ENCODE measurements at regions not wholly inside any gene's neighbourhood (a gene's known extent, or its start where the extent isn't known, plus 50 kb on each side); places are given as distances from the start of the nearest gene placed in this dataset.
A peak's percentile ranks its signal among the peaks of the same experiment; 100 is the strongest.

GRCh38 chr2:182616471-182617393 lies 99.3 kb upstream of the DNAJC10 start:
- TF ChIP-seq FOXM1 (IDR thresholded peaks at IDR 0.05; ENCODE audit: borderline replicate concordance, low read depth): no peak
- no peak for TF ChIP-seq EGR1 (IDR thresholded peaks at IDR 0.05)
- no peak for TF ChIP-seq CREB1 (IDR thresholded peaks at IDR 0.05; ENCODE audit: low read depth)
- no peak for TF ChIP-seq RAD21 (IDR thresholded peaks at IDR 0.05; ENCODE audit: low read depth)
- TF ChIP-seq NFIC (IDR thresholded peaks at IDR 0.05): no peak

- TF ChIP-seq FOXM1 (IDR thresholded peaks at IDR 0.05; ENCODE audit: borderline replicate concordance, low read depth) (no peak), TAF1 (IDR thresholded peaks at IDR 0.05; ENCODE audit: low read depth) (no peak), ZBTB7A (IDR thresholded peaks at IDR 0.05; ENCODE audit: low read depth) (no peak), CREB1 (IDR thresholded peaks at IDR 0.05; ENCODE audit: low read depth) (no peak), EGR1 (IDR thresholded peaks at IDR 0.05) (no peak), CEBPB (IDR thresholded peaks at IDR 0.05) (no peak), TCF12 (IDR thresholded peaks at IDR 0.05; ENCODE audit: low read depth) (no peak), EP300 (IDR thresholded peaks at IDR 0.05; ENCODE audit: borderline replicate concordance) (no peak)
- TF ChIP-seq, protein P1, sequence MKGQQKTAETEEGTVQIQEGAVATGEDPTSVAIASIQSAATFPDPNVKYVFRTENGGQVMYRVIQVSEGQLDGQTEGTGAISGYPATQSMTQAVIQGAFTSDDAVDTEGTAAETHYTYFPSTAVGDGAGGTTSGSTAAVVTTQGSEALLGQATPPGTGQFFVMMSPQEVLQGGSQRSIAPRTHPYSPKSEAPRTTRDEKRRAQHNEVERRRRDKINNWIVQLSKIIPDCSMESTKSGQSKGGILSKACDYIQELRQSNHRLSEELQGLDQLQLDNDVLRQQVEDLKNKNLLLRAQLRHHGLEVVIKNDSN (IDR thresholded peaks at IDR 0.05): no peak
- TF ChIP-seq, protein P2, sequence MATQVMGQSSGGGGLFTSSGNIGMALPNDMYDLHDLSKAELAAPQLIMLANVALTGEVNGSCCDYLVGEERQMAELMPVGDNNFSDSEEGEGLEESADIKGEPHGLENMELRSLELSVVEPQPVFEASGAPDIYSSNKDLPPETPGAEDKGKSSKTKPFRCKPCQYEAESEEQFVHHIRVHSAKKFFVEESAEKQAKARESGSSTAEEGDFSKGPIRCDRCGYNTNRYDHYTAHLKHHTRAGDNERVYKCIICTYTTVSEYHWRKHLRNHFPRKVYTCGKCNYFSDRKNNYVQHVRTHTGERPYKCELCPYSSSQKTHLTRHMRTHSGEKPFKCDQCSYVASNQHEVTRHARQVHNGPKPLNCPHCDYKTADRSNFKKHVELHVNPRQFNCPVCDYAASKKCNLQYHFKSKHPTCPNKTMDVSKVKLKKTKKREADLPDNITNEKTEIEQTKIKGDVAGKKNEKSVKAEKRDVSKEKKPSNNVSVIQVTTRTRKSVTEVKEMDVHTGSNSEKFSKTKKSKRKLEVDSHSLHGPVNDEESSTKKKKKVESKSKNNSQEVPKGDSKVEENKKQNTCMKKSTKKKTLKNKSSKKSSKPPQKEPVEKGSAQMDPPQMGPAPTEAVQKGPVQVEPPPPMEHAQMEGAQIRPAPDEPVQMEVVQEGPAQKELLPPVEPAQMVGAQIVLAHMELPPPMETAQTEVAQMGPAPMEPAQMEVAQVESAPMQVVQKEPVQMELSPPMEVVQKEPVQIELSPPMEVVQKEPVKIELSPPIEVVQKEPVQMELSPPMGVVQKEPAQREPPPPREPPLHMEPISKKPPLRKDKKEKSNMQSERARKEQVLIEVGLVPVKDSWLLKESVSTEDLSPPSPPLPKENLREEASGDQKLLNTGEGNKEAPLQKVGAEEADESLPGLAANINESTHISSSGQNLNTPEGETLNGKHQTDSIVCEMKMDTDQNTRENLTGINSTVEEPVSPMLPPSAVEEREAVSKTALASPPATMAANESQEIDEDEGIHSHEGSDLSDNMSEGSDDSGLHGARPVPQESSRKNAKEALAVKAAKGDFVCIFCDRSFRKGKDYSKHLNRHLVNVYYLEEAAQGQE (IDR thresholded peaks at IDR 0.05; ENCODE audit: low read depth): no peak
These were observed 97.4 kb upstream of the DNAJC10 start for GRCh38 chr2:182618672-182619079.

GRCh38 chr2:182619276-182619675 lies 96.8 kb upstream of the DNAJC10 start:
- no peak for TF ChIP-seq TEAD4 (IDR thresholded peaks at IDR 0.05)

DNA sequence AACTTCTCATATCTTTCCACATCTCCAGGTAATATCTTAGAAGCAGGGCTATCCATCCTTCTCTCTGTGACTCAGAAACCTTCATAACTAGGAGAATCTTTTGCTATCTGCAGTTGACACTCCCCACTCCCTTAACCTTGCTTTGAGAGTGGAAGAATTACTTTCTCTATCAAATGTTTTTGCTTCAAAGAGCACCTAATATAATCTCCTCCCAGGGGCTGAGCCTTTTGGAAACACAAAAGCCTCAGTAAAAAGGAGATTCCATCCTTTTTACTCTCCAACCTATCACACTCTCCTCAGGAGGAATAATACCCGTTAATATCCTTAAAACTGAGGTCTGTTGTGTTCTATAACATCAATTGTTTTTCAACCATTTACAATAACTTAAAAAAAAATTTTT lies 94.9 kb upstream of the DNAJC10 start:
- no peak for TF ChIP-seq YY1 (IDR thresholded peaks at IDR 0.05; ENCODE audit: low read depth)
- no peak for TF ChIP-seq FOXM1 (IDR thresholded peaks at IDR 0.05; ENCODE audit: borderline replicate concordance, low read depth)
- TF ChIP-seq ZBTB7A (IDR thresholded peaks at IDR 0.05; ENCODE audit: low read depth): no peak
- TF ChIP-seq, protein P3, sequence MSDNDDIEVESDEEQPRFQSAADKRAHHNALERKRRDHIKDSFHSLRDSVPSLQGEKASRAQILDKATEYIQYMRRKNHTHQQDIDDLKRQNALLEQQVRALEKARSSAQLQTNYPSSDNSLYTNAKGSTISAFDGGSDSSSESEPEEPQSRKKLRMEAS (IDR thresholded peaks at IDR 0.05): no peak

DNA sequence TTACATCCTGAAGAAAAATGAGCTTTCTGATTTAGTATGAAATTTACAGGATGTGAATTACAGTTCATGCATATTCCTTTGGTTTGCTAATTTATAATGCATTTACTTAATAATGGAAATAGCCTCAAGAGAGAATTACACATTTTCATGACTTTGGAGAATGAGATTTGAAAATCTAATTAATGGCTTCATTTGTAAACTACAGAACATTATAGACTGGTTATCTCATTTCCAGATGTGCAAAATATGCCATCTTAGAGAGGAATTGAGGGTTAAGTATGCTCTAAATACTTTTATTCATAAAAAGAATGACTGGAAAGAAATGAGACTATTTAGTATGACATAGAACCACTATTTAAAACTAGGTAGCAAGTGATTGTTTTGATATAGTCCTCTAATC lies 94.2 kb upstream of the DNAJC10 start:
- no peak for TF ChIP-seq FOXM1 (IDR thresholded peaks at IDR 0.05; ENCODE audit: borderline replicate concordance, low read depth)
- no peak for TF ChIP-seq TCF12 (IDR thresholded peaks at IDR 0.05; ENCODE audit: low read depth)
- no peak for TF ChIP-seq NFIC (IDR thresholded peaks at IDR 0.05)
- TF ChIP-seq TEAD4 (IDR thresholded peaks at IDR 0.05): no peak
- TF ChIP-seq CREB1 (IDR thresholded peaks at IDR 0.05; ENCODE audit: low read depth): no peak
- no peak for TF ChIP-seq CEBPB (IDR thresholded peaks at IDR 0.05)
- no peak for TF ChIP-seq ZBTB7A (IDR thresholded peaks at IDR 0.05; ENCODE audit: low read depth)

GRCh38 chr2:182622231-182622630 lies 93.8 kb upstream of the DNAJC10 start:
- TF ChIP-seq, protein P2 (IDR thresholded peaks at IDR 0.05; ENCODE audit: low read depth): no peak
- TF ChIP-seq FOXM1 (IDR thresholded peaks at IDR 0.05; ENCODE audit: borderline replicate concordance, low read depth): no peak
- no peak for TF ChIP-seq EGR1 (IDR thresholded peaks at IDR 0.05)
- TF ChIP-seq TEAD4 (IDR thresholded peaks at IDR 0.05): no peak
- TF ChIP-seq, protein P1 (IDR thresholded peaks at IDR 0.05): no peak
- no peak for TF ChIP-seq TAF1 (IDR thresholded peaks at IDR 0.05; ENCODE audit: low read depth)
- TF ChIP-seq, protein P3 (IDR thresholded peaks at IDR 0.05): no peak
- TF ChIP-seq EP300 (IDR thresholded peaks at IDR 0.05; ENCODE audit: borderline replicate concordance): no peak

GRCh38 chr2:182625814-182626213 lies 90.2 kb upstream of the DNAJC10 start:
- TF ChIP-seq FOXM1 (IDR thresholded peaks at IDR 0.05; ENCODE audit: borderline replicate concordance, low read depth): peak; percentile 62
- 0 out of 2 replicates have a peak, but pooled peaks have one; percentile 15 for TF ChIP-seq CEBPB (IDR thresholded peaks at IDR 0.05)
- TF ChIP-seq EP300 (IDR thresholded peaks at IDR 0.05; ENCODE audit: borderline replicate concordance): peak; percentile 64; the same call in 1 of the 2 replicates
- TF ChIP-seq, protein P1 (IDR thresholded peaks at IDR 0.05): no peak
- TF ChIP-seq TCF12 (IDR thresholded peaks at IDR 0.05; ENCODE audit: low read depth): peak; percentile 78
- TF ChIP-seq, protein P2 (IDR thresholded peaks at IDR 0.05; ENCODE audit: low read depth): no peak
- TF ChIP-seq, protein P3 (IDR thresholded peaks at IDR 0.05): peak; percentile 81
- TF ChIP-seq ZBTB7A (IDR thresholded peaks at IDR 0.05; ENCODE audit: low read depth): no peak
- no peak for TF ChIP-seq YY1 (IDR thresholded peaks at IDR 0.05; ENCODE audit: low read depth)
- peak; percentile 66 for TF ChIP-seq TEAD4 (IDR thresholded peaks at IDR 0.05)
- TF ChIP-seq RAD21 (IDR thresholded peaks at IDR 0.05; ENCODE audit: low read depth): peak; percentile 12; the same call in 1 of the 2 replicates
- TF ChIP-seq NFIC (IDR thresholded peaks at IDR 0.05): peak; percentile 38; the same call in 1 of the 2 replicates

Data from Ishikawa (cell line).